ENCODE measurements at regions not wholly inside any gene's neighbourhood (a gene's known extent, or its start where the extent isn't known, plus 50 kb on each side); places are given as distances from the start of the nearest gene placed in this dataset.

DNA sequence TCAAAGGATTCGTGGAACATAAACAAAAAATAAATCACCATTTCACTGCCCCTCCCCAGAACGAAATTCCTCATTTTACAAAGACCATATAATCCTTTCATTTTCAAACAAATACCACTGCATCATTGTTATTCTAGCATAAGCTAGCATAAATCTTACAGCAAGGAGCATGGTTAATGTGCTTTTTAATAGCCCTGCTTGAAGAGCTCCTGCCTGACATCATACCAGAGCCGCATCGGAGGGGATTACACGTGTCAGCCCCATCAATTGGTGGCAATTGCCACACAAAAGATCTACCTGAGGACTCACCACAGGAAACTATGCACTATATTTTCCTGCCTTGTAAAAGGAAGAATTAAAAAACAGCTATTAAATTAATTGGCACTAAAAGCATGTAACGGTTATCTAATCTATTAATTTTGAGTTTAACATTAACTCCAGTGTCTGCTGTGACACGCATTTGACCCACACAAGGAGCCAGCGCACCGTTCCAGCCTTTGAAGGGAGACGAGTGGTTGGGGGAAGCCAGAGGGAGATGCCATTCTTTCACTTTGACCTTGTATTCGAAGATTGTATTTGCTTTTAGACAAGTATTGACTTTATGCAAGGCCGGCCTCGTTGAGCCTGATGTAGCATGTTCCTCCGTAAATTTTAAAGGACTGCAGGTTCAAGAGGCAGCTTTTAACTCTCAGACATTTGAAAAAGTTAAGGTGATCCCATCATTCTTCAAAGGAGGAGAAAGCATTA, 261.1 kb upstream of the RNF32 start:
- TF ChIP-seq, protein P1, sequence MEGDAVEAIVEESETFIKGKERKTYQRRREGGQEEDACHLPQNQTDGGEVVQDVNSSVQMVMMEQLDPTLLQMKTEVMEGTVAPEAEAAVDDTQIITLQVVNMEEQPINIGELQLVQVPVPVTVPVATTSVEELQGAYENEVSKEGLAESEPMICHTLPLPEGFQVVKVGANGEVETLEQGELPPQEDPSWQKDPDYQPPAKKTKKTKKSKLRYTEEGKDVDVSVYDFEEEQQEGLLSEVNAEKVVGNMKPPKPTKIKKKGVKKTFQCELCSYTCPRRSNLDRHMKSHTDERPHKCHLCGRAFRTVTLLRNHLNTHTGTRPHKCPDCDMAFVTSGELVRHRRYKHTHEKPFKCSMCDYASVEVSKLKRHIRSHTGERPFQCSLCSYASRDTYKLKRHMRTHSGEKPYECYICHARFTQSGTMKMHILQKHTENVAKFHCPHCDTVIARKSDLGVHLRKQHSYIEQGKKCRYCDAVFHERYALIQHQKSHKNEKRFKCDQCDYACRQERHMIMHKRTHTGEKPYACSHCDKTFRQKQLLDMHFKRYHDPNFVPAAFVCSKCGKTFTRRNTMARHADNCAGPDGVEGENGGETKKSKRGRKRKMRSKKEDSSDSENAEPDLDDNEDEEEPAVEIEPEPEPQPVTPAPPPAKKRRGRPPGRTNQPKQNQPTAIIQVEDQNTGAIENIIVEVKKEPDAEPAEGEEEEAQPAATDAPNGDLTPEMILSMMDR (IDR thresholded peaks at IDR 0.05 in 8 of 11, conservative IDR thresholded peaks at IDR 0.05 in 3 of 11): no peak
- TF ChIP-seq POLR2A (IDR thresholded peaks at IDR 0.05): no peak
